DMS53 treated with DMSO at 0.1 percent for 48 hours (cell line): ENCODE measurements at regions not wholly inside any gene's neighbourhood (a gene's known extent, or its start where the extent isn't known, plus 50 kb on each side); places are given as distances from the start of the nearest gene placed in this dataset.
"Not testable (repeated sequence)": the region's sequence is repeated elsewhere in the genome, so short reads cannot be mapped to it uniquely, and the experiment has no call there.

Experiments used
- DNase-seq: peaks from one replicate; lab custom pipeline; 2025; ENCODE audit not compliant: unreplicated experiment; lab: John Stamatoyannopoulos, UW

DNA sequence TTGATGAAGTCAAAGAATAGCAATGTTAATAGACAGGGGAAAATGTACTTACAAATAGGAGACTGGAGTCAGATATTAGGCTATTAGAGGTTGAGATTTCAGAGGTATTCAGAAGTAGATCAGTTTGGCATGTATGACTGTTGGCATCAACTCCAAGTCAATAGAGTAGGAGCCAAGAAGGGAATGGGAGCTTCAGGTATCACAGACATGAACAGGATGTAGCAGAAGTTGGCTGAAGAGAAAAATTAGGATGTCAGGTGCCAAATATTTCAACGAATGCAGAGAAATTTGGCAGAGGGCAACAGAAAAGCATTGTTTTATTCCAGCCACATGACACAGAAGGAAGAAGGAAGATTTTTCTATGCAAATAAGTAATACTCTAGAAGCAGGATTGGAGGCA lies 69.7 kb downstream of the GLYATL1 start:
- no peak for DNase-seq

GRCh38 chr11:59009661-59010060 lies 70.4 kb downstream of the GLYATL1 start:
- no peak for DNase-seq

DNA sequence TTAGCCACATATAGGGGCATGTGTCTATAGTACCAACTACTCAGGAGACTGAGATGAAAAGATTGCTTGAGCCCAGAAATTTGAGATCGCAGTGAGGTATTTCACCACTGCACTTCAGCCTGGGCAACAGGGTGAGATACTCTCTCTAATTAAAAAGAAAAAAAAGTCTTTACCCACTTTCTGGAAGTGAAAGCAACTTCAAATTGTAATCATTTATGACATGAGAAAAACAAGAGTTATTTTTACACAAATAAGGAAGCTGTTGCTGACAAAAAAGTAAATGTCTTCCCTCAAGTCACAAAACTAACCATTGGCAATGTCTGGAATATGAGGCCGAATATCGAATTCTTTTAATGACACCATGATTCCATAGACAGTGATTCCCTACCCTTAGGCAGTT lies 71.4 kb downstream of the GLYATL1 start:
- DNase-seq: no peak

DNA sequence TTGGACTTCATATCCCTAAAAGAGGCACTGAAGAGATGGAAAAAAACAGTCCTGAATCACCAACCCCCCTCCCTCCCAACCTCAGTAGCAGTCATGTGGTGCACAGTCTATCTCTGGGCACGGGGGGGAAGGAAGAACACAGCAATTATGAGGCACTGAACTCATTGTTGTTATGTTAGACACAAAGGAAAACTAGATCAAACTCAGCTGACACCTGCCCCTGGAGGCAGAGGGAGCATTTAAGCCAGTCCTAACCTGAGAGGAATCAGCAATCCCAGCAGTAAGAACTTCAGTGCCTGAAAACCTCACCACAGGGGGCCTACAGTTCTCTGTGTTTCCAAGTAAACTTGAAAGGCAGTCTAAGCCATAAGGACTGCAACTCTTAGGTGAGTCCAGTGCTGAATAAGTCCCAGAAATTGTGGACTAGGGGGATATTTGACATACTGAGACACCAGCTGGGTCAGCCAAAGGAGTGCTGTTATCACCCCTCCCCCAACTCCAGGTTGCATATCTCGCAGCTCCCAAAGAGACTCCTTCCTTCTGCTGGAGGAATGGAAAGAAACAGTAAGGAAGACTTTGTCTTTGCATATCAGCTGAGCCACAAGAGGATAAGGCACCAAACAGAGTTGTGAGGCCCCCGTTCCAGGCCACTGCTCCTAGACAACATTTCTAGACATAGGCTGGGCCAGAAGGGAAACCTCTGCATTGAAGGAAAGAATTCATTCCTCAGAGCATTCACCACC lies 72.5 kb downstream of the GLYATL1 start:
- DNase-seq: no peak

GRCh38 chr11:59012398-59013265 lies 73.3 kb downstream of the GLYATL1 start:
- no peak for DNase-seq

DNA sequence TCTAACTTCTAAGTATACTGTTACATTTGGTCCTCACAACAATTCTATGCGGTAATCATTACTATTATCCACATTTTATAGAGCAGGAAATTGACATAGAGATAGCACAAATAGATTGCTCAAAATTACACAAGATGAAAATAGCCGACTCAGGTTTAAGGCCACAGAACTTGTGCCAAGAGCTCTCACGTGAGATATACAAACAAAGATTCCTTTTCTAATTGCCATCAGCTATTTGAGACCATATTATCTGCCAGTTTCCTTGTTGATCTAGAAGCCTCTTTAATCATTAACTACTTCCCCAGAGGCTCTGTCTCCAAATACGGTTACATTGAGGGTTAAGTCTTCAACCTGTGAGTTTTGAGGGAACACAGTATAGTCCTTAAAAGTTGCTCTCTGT lies 61.0 kb upstream of the GLYATL1B start:
- peak; percentile 91 for DNase-seq

DNA sequence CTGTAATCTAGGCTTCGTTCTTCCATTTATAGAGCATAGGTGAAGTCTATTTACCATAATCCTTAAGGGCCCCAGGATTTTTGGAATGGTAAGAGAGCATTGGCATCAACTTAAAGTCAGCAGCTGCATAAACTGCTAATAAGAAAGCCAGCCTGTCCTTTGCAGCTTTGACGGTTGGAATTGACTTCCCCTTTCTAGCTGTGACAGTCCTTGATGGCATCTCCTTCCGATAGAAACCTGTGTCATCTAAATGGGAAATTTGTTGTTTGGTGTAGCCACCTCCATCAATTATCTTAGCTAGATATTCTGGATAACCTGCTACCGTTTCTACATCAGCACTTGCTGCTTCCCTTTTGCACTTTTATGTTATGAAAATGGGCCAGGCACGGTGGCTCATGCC lies 58.0 kb upstream of the GLYATL1B start:
- DNase-seq: no peak

DNA sequence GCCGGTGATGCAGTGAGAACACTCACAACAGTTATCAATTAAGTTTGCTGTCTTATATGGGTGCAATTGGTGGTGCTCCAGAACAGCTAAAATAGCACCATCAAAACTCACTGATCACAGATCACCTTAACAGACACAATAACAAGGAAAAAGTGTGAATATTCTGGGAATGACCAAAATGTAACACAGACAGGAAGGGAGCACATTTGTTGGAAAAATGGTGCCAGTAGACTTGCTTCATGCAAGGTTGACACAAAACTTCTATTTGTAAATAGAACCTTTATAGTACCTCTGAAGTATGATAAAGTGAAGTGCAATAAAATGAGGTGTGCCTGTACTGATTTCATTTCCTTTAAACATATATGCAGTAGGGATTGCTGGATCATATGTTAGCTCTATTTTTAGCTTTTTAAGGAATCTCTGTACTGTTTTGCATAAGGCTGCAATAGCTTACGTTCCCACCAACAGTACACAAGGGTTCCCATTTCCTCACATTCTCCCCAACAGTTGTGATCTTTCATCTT lies 56.7 kb upstream of the GLYATL1B start:
- no peak for DNase-seq

DNA sequence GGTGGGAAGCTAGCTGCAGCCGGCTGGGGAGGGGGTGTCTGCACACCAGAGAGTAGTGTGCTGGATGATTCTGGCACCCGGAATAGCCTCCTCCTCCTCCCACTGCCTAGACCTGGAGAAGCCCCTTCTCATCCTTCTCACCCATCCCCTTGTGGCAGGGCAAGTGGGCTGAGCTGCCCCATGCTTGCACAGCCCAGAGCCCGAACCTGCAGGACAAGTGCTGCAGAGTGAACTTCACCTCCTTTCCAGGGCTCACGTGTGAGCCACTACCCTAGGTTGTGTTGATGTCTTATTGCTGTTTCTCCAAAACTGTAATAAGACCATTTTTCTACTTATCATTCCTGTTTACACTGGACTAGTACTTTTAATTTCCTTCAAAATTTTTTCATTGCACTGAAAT lies 56.1 kb upstream of the GLYATL1B start:
- DNase-seq: no peak

DNA sequence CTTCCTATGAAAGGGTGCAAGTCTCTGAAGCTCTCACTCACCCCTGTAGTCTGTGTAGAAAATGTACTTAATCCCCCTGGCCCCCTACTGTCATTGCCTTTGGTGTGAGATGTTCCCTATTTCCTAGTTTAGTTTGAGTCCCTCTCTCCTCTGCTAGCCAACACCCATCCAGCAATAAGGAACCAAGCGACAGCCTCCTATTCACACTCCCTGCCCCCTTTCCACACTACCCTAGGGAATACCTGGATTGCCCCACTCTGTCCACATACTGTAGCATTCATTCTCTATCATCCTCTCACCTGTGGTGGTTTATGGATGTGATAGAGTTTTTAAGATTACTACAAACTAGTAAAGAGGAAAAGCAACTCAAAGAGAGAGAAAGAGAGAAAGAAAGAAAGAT lies 54.4 kb upstream of the GLYATL1B start:
- not testable (repeated sequence) for DNase-seq
